ENCODE measurements at regions not wholly inside any gene's neighbourhood (a gene's known extent, or its start where the extent isn't known, plus 50 kb on each side); places are given as distances from the start of the nearest gene placed in this dataset.

- no peaks in the 10 kb centered on the region for H3K27me3 ChIP-seq (ENCODE audit: control insufficient read depth in 5 of 5, insufficient read depth in 4 of 5, low read length in 5 of 5)
- no peaks in the 10 kb centered on the region for H3K9me3 ChIP-seq (ENCODE audit: control insufficient read depth in 5 of 5, low read length in 5 of 5)
- H3K36me3 ChIP-seq (ENCODE audit: control insufficient read depth in 5 of 5, insufficient read depth in 5 of 5, low read length in 5 of 5) = no peaks in the 10 kb centered on the region
- no peak overlapping the region for H3K27ac ChIP-seq (ENCODE audit: low read depth, low read length)
- no peak overlapping the region for H3K4me3 ChIP-seq (ENCODE audit: low read depth in 1 of 5, low read length in 5 of 5)
- peaks cover 0 to 7% (median 0%) of the 10 kb centered on the region in 5 donors for H3K4me1 ChIP-seq (ENCODE audit: control insufficient read depth in 5 of 5, insufficient read depth in 5 of 5, low read length in 5 of 5)
- no peak overlapping the region for H3K9ac ChIP-seq (ENCODE audit: low read length in 5 of 5)
Measured at GRCh38 chr2:216305574-216305973, 66.7 kb downstream of the MARCHF4 start.

- H3K4me1 ChIP-seq (ENCODE audit: control insufficient read depth in 5 of 5, insufficient read depth in 5 of 5, low read length in 5 of 5) = peaks cover 0 to 7% (median 0%) of the 10 kb centered on the region in 5 donors
- H3K27me3 ChIP-seq (ENCODE audit: control insufficient read depth in 5 of 5, insufficient read depth in 4 of 5, low read length in 5 of 5) = peaks cover 0 to 2% (median 0%) of the 10 kb centered on the region in 5 donors
- no peak overlapping the region for H3K27ac ChIP-seq (ENCODE audit: low read depth, low read length)
- no peak overlapping the region for H3K4me3 ChIP-seq (ENCODE audit: low read depth in 1 of 5, low read length in 5 of 5)
- H3K9ac ChIP-seq (ENCODE audit: low read length in 5 of 5) = no peak overlapping the region
- no peaks in the 10 kb centered on the region for H3K9me3 ChIP-seq (ENCODE audit: control insufficient read depth in 5 of 5, low read length in 5 of 5)
- no peaks in the 10 kb centered on the region for H3K36me3 ChIP-seq (ENCODE audit: control insufficient read depth in 5 of 5, insufficient read depth in 5 of 5, low read length in 5 of 5)
Measured at GRCh38 chr2:216302981-216303676, 69.2 kb downstream of the MARCHF4 start.

- Histone ChIP-seq H3K9me3 (ENCODE audit: control insufficient read depth in 5 of 5, low read length in 5 of 5) (no peaks in the 10 kb centered on the region), H3K9ac (ENCODE audit: low read length in 5 of 5) (no peak overlapping the region), H3K4me3 (ENCODE audit: low read depth in 1 of 5, low read length in 5 of 5) (no peak overlapping the region), H3K4me1 (ENCODE audit: control insufficient read depth in 5 of 5, insufficient read depth in 5 of 5, low read length in 5 of 5) (no peaks in the 10 kb centered on the region), H3K36me3 (ENCODE audit: control insufficient read depth in 5 of 5, insufficient read depth in 5 of 5, low read length in 5 of 5) (no peaks in the 10 kb centered on the region), H3K27ac (ENCODE audit: low read depth, low read length) (no peak overlapping the region), H3K27me3 (ENCODE audit: control insufficient read depth in 5 of 5, insufficient read depth in 4 of 5, low read length in 5 of 5) (peaks cover 0 to 2% (median 0%) of the 10 kb centered on the region in 5 donors)
Measured at GRCh38 chr2:216300906-216301305, 71.4 kb downstream of the MARCHF4 start.

- peaks cover 0 to 2% (median 0%) of the 10 kb centered on the region in 5 donors for H3K27me3 ChIP-seq (ENCODE audit: control insufficient read depth in 5 of 5, insufficient read depth in 4 of 5, low read length in 5 of 5)
- H3K4me3 ChIP-seq (ENCODE audit: low read depth in 1 of 5, low read length in 5 of 5) = no peak overlapping the region
- H3K4me1 ChIP-seq (ENCODE audit: control insufficient read depth in 5 of 5, insufficient read depth in 5 of 5, low read length in 5 of 5) = no peaks in the 10 kb centered on the region
- H3K27ac ChIP-seq (ENCODE audit: low read depth, low read length) = no peak overlapping the region
- no peak overlapping the region for H3K9ac ChIP-seq (ENCODE audit: low read length in 5 of 5)
- no peaks in the 10 kb centered on the region for H3K36me3 ChIP-seq (ENCODE audit: control insufficient read depth in 5 of 5, insufficient read depth in 5 of 5, low read length in 5 of 5)
- H3K9me3 ChIP-seq (ENCODE audit: control insufficient read depth in 5 of 5, low read length in 5 of 5) = no peaks in the 10 kb centered on the region
Measured at GRCh38 chr2:216299588-216299987, 72.7 kb downstream of the MARCHF4 start.

- H3K4me3 ChIP-seq (ENCODE audit: low read depth in 1 of 5, low read length in 5 of 5) = no peak overlapping the region
- no peak overlapping the region for H3K27ac ChIP-seq (ENCODE audit: low read depth, low read length)
- H3K27me3 ChIP-seq (ENCODE audit: control insufficient read depth in 5 of 5, insufficient read depth in 4 of 5, low read length in 5 of 5) = peaks cover 0 to 2% (median 0%) of the 10 kb centered on the region in 5 donors
- no peaks in the 10 kb centered on the region for H3K36me3 ChIP-seq (ENCODE audit: control insufficient read depth in 5 of 5, insufficient read depth in 5 of 5, low read length in 5 of 5)
- H3K4me1 ChIP-seq (ENCODE audit: control insufficient read depth in 5 of 5, insufficient read depth in 5 of 5, low read length in 5 of 5) = no peaks in the 10 kb centered on the region
- H3K9ac ChIP-seq (ENCODE audit: low read length in 5 of 5) = no peak overlapping the region
- no peaks in the 10 kb centered on the region for H3K9me3 ChIP-seq (ENCODE audit: control insufficient read depth in 5 of 5, low read length in 5 of 5)
Measured at GRCh38 chr2:216298719-216299495, 73.4 kb downstream of the MARCHF4 start.

- Histone ChIP-seq H3K9ac (ENCODE audit: low read length in 5 of 5) (no peak overlapping the region), H3K4me3 (ENCODE audit: low read depth in 1 of 5, low read length in 5 of 5) (no peak overlapping the region), H3K9me3 (ENCODE audit: control insufficient read depth in 5 of 5, low read length in 5 of 5) (no peaks in the 10 kb centered on the region), H3K27ac (ENCODE audit: low read depth, low read length) (no peak overlapping the region), H3K36me3 (ENCODE audit: control insufficient read depth in 5 of 5, insufficient read depth in 5 of 5, low read length in 5 of 5) (no peaks in the 10 kb centered on the region), H3K27me3 (ENCODE audit: control insufficient read depth in 5 of 5, insufficient read depth in 4 of 5, low read length in 5 of 5) (peaks cover 0 to 2% (median 0%) of the 10 kb centered on the region in 5 donors), H3K4me1 (ENCODE audit: control insufficient read depth in 5 of 5, insufficient read depth in 5 of 5, low read length in 5 of 5) (no peaks in the 10 kb centered on the region)
Measured at GRCh38 chr2:216296856-216297255, 75.4 kb downstream of the MARCHF4 start.

GRCh38 chr2:216294305-216294704 lies 78.0 kb downstream of the MARCHF4 start:
- Histone ChIP-seq H3K9ac (ENCODE audit: low read length in 5 of 5) (no peak overlapping the region), H3K36me3 (ENCODE audit: control insufficient read depth in 5 of 5, insufficient read depth in 5 of 5, low read length in 5 of 5) (no peaks in the 10 kb centered on the region), H3K9me3 (ENCODE audit: control insufficient read depth in 5 of 5, low read length in 5 of 5) (no peaks in the 10 kb centered on the region), H3K4me3 (ENCODE audit: low read depth in 1 of 5, low read length in 5 of 5) (no peak overlapping the region), H3K27me3 (ENCODE audit: control insufficient read depth in 5 of 5, insufficient read depth in 4 of 5, low read length in 5 of 5) (peaks cover 0 to 3% (median 0%) of the 10 kb centered on the region in 5 donors), H3K27ac (ENCODE audit: low read depth, low read length) (no peak overlapping the region), H3K4me1 (ENCODE audit: control insufficient read depth in 5 of 5, insufficient read depth in 5 of 5, low read length in 5 of 5) (no peaks in the 10 kb centered on the region)

GRCh38 chr2:216293883-216294282 lies 78.4 kb downstream of the MARCHF4 start:
- no peak overlapping the region for H3K27ac ChIP-seq (ENCODE audit: low read depth, low read length)
- no peaks in the 10 kb centered on the region for H3K9me3 ChIP-seq (ENCODE audit: control insufficient read depth in 5 of 5, low read length in 5 of 5)
- no peak overlapping the region for H3K9ac ChIP-seq (ENCODE audit: low read length in 5 of 5)
- H3K4me1 ChIP-seq (ENCODE audit: control insufficient read depth in 5 of 5, insufficient read depth in 5 of 5, low read length in 5 of 5) = no peaks in the 10 kb centered on the region
- H3K36me3 ChIP-seq (ENCODE audit: control insufficient read depth in 5 of 5, insufficient read depth in 5 of 5, low read length in 5 of 5) = no peaks in the 10 kb centered on the region
- H3K27me3 ChIP-seq (ENCODE audit: control insufficient read depth in 5 of 5, insufficient read depth in 4 of 5, low read length in 5 of 5) = peaks cover 0 to 3% (median 0%) of the 10 kb centered on the region in 5 donors
- H3K4me3 ChIP-seq (ENCODE audit: low read depth in 1 of 5, low read length in 5 of 5) = no peak overlapping the region

- H3K9me3 ChIP-seq (ENCODE audit: control insufficient read depth in 5 of 5, low read length in 5 of 5) = no peaks in the 10 kb centered on the region
- H3K4me1 ChIP-seq (ENCODE audit: control insufficient read depth in 5 of 5, insufficient read depth in 5 of 5, low read length in 5 of 5) = no peaks in the 10 kb centered on the region
- no peak overlapping the region for H3K27ac ChIP-seq (ENCODE audit: low read depth, low read length)
Measured at GRCh38 chr2:216292886-216293301, 79.4 kb downstream of the MARCHF4 start.

GRCh38 chr2:216292475-216292874 lies 79.8 kb downstream of the MARCHF4 start:
- Histone ChIP-seq H3K9ac (ENCODE audit: low read length in 5 of 5) (no peak overlapping the region), H3K9me3 (ENCODE audit: control insufficient read depth in 5 of 5, low read length in 5 of 5) (no peaks in the 10 kb centered on the region), H3K4me1 (ENCODE audit: control insufficient read depth in 5 of 5, insufficient read depth in 5 of 5, low read length in 5 of 5) (no peaks in the 10 kb centered on the region), H3K4me3 (ENCODE audit: low read depth in 1 of 5, low read length in 5 of 5) (no peak overlapping the region), H3K27ac (ENCODE audit: low read depth, low read length) (no peak overlapping the region), H3K36me3 (ENCODE audit: control insufficient read depth in 5 of 5, insufficient read depth in 5 of 5, low read length in 5 of 5) (no peaks in the 10 kb centered on the region), H3K27me3 (ENCODE audit: control insufficient read depth in 5 of 5, insufficient read depth in 4 of 5, low read length in 5 of 5) (peaks cover 0 to 3% (median 0%) of the 10 kb centered on the region in 5 donors)

More at GRCh38 chr2:216292886-216293301, 79.4 kb downstream of the MARCHF4 start:
- Histone ChIP-seq H3K36me3 (ENCODE audit: control insufficient read depth in 5 of 5, insufficient read depth in 5 of 5, low read length in 5 of 5) (no peaks in the 10 kb centered on the region), H3K27me3 (ENCODE audit: control insufficient read depth in 5 of 5, insufficient read depth in 4 of 5, low read length in 5 of 5) (peaks cover 0 to 3% (median 0%) of the 10 kb centered on the region in 5 donors), H3K9ac (ENCODE audit: low read length in 5 of 5) (no peak overlapping the region), H3K4me3 (ENCODE audit: low read depth in 1 of 5, low read length in 5 of 5) (no peak overlapping the region)
